NCI-H2081 treated with DMSO at 0.1 percent for 48 hours (cell line): ENCODE measurements at regions not wholly inside any gene's neighbourhood (a gene's known extent, or its start where the extent isn't known, plus 50 kb on each side); places are given as distances from the start of the nearest gene placed in this dataset.

Experiments
- DNase-seq: peaks from one replicate; lab custom pipeline; 2025; lab: John Stamatoyannopoulos, UW

DNA sequence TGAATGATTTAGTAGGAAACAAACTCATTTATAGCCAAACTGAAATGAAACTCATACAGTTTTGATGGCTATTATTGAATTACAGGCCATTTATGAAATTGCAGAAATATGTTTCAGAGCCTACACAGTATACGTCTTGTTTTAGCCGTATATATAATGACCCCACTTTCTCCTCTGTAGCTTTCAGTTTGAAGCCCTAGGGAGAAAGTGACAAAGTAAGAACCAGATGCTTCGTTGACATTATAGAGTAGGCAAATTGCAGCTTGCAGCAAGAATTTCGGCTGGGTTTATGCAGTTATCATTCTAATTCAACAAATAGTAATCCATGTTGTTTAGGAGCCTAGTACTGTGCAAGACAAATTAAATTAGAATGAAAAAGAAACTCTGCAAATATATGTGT lies 836.3 kb upstream of the ADGRL4 start:
- DNase-seq, result no peak

DNA sequence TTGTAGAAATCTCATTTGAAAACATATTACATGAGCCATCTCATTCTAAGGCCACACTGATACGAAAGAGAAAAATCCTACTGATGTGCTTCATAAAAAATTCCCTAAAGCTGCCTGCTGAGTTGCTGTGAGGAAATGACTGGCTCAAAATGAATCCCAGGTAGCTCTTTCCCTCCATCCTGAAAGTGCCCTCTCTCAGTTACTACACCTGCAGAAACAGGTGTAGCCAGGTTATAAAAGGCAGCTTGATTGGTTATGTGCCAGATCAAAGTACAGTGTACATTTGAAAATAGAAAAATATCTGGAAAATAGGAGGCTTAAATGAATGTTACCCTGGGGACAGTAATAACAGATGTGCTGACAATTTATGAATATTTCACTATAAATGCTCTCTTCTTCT lies 833.4 kb upstream of the ADGRL4 start:
- DNase-seq, result no peak

- no peak for DNase-seq
Observed at GRCh38 chr1:79827446-79827845, 820.9 kb upstream of the ADGRL4 start.

DNA sequence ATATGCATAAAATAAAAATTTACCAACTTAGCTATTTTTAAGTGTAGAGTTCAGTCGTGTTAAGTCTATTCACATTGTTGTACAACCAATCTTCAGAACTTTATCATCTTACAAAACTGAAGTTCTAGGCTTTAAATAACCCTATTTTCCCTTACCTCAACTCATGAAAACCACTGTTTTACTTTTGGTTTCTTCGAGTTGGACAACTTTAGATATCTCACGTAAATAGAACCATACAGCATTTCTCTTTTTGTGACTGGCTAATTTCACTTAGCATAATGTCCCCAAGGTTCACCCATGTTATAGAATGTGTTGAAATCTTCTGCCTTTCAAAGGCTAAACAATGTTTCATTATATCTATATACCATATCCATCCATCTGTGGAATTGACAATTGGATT lies 819.0 kb upstream of the ADGRL4 start:
- no peak for DNase-seq

DNA sequence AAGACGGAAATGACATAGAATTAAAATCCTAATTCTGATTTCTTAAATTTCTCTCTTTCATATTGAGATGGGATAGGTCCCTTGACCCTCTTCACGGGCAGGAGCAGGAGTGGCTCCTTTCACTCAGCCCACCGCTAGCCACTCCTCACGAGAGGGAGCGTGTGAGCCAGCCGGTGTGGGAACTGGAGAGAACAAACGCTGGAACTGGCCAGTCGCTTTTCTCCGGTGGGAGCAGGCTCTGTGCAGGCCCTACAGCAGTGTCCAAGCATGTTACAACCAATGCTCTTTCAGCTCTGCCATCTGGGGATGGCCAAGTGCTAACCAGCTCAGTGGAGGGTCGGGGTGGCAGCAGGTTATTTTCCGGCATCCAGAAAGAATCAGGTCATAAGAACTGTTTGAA lies 815.5 kb upstream of the ADGRL4 start:
- no peak for DNase-seq

DNA sequence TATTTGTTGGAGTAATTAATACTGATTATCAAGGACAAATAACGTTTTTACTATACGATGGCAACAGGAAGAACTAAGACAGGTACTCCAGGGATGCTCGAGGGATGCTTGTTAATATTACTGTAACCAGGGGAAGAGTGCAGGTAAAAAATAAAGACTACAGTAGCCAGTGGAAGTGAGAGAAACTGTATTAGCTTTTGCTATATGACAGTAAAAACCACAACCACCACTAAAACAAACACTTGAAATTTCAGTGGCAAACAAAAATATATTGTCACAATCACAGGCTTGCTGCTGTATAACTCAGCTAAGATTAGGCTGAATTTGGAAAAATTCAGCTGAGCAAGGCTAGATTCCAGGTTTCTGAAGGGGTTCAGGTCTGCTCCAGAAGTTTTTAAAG lies 812.6 kb upstream of the ADGRL4 start:
- DNase-seq, result no peak

DNA sequence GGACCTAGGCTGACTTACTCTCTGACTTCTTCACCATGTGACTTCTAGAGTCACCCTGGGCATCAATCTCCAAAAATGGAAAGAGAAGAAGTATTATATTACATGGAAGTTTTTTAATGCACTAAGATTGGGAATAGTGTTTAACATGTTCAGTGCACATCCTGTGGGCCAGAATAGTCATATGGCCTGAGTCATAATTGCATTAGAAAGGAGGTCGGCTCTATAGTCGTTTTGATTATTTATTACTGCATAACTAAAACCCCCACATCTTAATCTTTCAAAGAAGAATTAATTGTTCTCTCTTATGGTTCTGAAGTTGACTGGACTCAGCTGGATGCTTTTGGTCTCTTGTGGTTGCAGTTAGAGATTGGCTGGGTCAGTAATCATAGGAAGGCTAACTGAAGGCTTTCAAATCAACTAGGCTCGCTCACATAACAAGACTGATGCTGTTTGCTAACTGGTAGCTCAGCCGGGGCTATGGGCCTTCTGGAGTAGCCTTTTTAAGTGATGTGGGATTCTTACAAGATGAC lies 810.6 kb upstream of the ADGRL4 start:
- DNase-seq, result no peak

GRCh38 chr1:79815115-79815514 lies 808.6 kb upstream of the ADGRL4 start:
- DNase-seq, result no peak

DNA sequence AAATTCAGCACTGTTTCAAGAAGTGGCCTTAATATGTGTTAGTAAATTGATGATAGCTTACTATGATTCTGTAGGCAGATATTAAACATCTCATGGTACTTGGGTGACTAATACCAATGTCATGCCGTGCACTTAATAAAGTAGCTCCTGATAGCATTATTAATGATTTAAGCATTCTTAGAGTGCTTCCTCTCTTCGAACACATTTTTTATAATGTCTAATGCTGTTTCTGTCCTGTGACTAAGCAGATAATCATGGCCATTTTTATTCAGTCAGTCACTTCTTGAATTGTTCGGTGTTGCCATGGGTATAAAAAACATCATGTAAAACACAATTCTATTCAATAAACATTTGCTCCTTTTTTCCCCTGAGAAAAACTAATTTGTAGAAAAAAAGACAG lies 804.6 kb upstream of the ADGRL4 start:
- no peak for DNase-seq

GRCh38 chr1:79808816-79809475 lies 802.4 kb upstream of the ADGRL4 start:
- no peak for DNase-seq

DNA sequence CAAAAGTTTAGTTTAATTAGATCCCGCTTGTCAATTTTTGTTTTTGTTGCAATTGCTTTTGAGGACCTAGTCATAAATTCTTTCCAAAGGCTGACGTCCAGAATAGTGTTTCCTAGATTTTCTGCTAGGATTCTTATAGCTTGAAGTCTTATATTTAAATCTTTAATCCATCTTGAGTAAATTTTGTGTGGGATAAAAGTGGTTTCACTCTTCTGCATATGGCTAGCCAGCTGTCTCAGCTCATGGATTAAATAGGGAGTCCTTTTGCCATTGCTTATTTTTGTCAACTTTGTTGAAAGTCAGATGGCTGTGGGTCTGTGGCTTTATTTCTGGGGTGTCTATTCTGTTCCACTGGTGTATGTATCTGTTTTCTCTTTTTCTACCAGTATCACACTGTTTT lies 801.3 kb upstream of the ADGRL4 start:
- no peak for DNase-seq

- no peak for DNase-seq
Observed at GRCh38 chr1:79797487-79797886, 791.0 kb upstream of the ADGRL4 start.

DNA sequence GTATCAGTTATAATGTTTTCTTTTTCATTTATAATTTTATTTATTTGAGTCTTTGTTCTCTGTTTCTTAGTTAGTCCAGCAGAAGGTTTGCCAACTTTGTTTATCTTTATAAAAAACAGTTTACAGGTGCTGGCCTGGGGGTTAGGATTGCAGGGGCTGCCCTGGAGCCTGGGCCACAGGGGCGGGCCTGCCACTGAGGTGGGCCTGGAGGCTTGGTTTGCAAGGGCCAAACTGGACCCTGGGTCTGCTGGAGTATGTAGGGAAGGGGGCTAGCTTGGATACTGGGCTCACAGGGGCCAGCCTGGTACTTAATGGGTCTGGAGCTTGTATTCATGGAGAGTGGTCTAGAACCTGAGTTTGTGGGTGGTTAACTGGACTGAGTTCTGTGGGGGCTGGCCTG lies 789.9 kb upstream of the ADGRL4 start:
- no peak for DNase-seq

GRCh38 chr1:79792219-79792930 lies 785.8 kb upstream of the ADGRL4 start:
- DNase-seq, result no peak

- DNase-seq, result no peak
Observed at GRCh38 chr1:79791488-79792218, 785.1 kb upstream of the ADGRL4 start.

GRCh38 chr1:79790950-79791349 lies 784.4 kb upstream of the ADGRL4 start:
- no peak for DNase-seq

- no peak for DNase-seq
Observed at GRCh38 chr1:79787631-79788030, 781.1 kb upstream of the ADGRL4 start.

DNA sequence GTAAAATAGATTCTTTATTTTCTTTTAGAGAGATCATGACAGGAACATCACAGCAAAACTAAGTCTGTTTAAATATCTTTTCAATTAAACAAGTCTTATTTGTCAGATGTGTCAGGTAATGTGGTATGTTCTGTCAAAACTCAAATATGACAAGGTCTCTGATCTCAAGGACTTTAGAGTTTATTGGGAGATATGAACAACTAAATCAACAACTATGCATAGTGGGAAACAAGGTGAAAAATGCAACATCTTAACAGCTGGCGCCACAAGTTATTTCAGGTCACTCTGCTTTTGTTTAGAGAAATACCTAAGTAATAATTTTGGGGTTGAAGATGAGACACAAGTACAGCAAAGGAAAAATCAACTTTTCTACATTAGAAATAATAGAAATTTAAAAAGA lies 779.4 kb upstream of the ADGRL4 start:
- no peak for DNase-seq

GRCh38 chr1:79785561-79785960 lies 779.0 kb upstream of the ADGRL4 start:
- DNase-seq, result no peak

- no peak for DNase-seq
Observed at GRCh38 chr1:79781261-79781660, 774.7 kb upstream of the ADGRL4 start.

- DNase-seq, result no peak
Observed at GRCh38 chr1:79777481-79778219, 771.1 kb upstream of the ADGRL4 start.

DNA sequence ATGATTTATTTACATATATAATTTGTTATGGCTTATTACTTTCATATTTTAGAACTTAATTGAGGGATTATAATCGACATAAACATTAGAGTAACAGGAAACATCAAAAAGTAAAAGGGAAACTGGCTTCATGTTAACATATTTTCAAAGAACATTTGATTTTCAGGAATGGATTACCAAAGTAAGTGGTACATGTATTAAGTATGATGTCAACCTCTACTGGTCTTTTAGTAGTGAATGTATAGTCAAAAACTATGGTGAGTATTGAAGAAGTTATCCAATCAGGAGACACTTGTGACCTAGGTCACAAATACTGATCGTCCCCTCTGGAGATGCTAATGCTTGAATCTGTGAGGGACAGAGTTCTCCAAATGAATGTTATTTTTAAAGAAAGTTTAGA lies 768.9 kb upstream of the ADGRL4 start:
- no peak for DNase-seq
